GM19463 (cell line): ENCODE measurements at regions not wholly inside any gene's neighbourhood (a gene's known extent, or its start where the extent isn't known, plus 50 kb on each side); places are given as distances from the start of the nearest gene placed in this dataset.
"Not testable (repeated sequence)": the region's sequence is repeated elsewhere in the genome, so short reads cannot be mapped to it uniquely, and the experiment has no call there.

Experiments used
- ATAC-seq: cut with Tn5 transposase; IDR thresholded peaks from one replicate; pipeline ENCODE4 v1.9.1; 2021; ENCODE audit warnings: mild to moderate bottlenecking, moderate library complexity; ENCODE audit not compliant: unreplicated experiment

GRCh38 chr2:90288396-90288795 lies 1596.9 kb downstream of the RPIA start:
- ATAC-seq: not testable (repeated sequence)

DNA sequence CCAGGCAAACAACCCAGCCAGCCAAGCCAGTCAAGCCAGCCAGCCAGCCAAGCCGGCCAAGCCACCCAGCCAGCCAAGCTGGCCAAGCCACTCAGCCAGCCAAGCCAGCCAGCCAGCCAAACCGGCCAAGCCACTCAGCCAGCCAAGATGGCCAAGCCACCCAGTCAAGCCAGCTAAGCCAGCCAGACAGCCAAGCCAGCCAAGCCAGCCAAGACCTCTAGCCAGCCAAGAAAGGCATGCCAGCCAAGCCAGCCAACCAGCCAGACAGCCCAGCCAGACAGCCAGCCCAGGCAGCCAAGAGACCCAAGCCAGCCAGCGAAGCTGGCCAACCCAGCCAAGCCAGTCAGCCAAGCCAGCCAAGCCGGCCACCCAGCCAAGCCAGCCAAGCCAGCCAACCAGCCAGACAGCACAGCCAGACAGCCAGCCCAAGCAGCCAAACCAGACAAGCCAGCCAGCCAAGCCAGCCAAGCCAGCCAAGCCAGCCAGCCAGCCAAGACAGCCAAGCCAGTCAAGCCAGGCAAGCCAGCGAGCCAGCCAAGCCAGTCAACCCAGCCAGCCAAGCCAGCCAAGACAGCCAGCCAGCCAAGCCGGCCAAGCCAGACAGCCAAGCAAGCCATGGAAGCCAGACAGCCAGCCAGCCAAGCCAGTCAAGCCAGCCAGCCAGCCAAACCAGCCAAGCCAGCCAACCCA lies 1598.0 kb downstream of the RPIA start:
- ATAC-seq: not testable (repeated sequence)

DNA sequence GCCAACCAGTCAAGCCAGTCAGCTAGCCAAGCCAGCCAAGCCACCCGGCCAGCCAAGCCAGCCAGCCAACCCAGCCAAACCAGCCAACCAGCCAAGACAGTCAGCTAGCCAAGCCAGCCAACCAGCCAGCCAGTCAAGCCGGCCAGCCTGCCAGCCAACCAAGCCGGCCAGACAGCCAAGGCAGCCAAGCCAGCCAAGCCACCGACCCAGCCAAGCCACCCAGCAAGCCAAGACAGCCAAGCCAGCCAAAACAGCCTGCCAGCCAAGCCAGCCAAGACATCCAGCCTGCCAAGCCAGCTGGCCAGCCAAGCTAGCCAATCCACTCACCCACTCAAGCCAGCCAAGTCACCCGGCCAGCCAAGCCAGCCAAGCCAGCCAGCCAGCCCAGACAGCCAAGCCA lies 1599.2 kb downstream of the RPIA start:
- ATAC-seq: not testable (repeated sequence)

DNA sequence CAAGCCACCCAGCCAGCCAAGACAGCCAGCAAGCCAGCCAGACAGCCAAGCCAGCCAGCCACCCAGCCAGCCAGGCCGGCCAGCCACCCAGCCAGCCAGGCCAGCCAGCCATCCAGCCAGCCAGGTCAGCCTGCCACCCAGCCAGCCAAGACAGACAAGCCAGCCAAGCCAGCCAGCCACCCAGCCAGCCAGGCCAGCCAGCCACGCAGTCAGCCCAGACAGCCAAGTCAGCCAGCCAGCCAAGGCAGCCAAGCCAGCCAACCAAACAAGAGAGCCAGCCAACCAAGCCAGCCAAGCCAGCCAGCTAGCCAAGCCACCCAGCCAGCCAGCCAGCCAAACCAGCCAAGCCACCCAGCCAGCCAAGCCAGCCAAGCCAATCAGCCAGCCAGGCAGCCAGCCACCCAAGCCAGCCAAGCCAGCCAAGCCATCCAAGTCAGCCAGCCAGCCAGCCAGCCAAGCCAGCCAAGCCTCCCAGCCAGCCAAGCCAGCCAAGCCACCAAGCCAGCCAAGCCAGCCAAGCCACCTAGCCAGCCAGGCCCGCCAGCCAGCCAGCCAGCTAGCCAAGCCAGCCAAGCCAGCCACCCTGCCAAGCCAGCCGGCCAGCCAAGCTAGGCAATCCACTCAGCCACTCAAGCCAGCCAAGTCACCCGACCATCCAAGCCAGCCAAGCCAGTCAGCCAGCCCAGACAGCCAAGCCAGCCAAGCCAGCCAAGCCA lies 1599.9 kb downstream of the RPIA start:
- not testable (repeated sequence) for ATAC-seq

DNA sequence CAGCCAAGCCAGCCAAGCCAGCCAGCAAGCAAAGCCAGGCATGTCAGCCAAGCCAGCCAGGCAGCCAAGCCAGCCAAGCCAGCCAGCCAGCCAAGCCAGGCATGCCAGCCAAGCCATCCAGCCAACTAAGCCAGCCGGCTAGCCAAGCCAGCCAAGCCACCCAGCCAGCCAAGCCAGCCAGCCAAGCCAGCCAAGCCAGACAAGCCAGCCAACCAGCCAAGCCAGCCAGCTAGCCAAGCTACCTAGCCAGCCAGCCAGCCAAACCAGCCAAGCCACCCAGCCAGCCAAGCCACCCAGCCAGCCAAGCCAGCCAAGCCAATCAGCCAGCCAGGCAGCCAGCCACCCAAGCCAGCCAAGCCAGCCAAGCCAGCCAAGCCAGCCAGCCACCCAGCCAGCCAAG lies 1600.5 kb downstream of the RPIA start:
- not testable (repeated sequence) for ATAC-seq

DNA sequence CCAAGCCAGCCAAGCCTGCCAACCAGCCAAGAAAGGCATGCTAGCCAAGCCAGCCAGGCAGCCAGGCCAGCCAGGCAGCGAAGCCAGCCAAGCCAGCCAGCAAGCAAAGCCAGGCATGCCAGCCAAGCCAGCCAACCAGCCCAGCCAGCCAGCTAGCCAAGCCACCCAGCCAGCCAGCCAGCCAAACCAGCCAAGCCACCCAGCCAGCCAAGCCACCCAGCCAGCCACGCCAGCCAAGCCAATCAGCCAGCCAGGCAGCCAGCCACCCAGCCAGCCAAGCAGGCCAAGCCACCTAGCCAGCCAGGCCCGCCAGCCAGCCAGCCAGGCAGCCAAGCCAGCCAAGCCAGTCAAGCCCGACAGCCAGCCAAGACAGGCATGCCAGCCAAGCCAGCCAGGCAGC lies 1601.0 kb downstream of the RPIA start:
- not testable (repeated sequence) for ATAC-seq

- ATAC-seq: not testable (repeated sequence)
These were observed 1601.8 kb downstream of the RPIA start for GRCh38 chr2:90293224-90293623.

- not testable (repeated sequence) for ATAC-seq
These were observed 1602.3 kb downstream of the RPIA start for GRCh38 chr2:90293806-90294205.

DNA sequence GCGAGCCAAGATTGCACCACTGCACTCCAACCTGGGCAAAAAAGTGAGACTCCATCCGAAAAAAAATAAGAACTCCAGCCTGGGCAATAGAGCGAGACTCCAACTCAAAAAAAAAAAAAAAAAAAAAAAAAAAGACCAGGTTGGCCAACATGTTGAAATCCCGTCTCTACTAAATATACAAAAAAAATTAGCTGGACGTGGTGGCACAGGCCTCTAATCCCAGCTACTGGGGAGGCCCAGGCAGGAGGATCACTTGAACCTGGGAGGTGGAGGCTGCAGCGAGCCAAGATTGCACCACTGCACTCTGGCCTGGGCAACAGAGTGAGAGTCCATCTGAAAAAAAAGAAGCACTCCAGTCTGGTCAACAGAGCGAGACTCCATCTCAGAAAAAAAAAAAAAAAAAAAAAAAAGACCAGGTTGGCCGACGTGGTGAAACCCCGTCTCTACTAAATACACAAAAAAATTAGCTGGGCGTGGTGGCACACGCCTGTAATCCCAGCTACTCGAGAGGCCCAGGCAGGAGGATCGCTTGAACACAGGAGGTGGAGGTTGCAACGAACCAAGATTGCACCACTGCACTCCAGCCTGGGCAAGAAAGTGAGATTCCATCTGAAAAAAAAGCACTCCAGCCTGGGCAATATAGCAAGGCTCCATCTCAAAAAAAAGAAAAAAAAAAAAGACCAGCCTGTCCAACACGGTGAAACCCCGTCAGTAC lies 1603.7 kb downstream of the RPIA start:
- ATAC-seq: not testable (repeated sequence)

GRCh38 chr2:90296484-90296777 lies 1605.0 kb downstream of the RPIA start:
- not testable (repeated sequence) for ATAC-seq

- ATAC-seq: not testable (repeated sequence)
These were observed 1606.2 kb downstream of the RPIA start for GRCh38 chr2:90297701-90298100.

GRCh38 chr2:90298126-90298755 lies 1606.8 kb downstream of the RPIA start:
- not testable (repeated sequence) for ATAC-seq

DNA sequence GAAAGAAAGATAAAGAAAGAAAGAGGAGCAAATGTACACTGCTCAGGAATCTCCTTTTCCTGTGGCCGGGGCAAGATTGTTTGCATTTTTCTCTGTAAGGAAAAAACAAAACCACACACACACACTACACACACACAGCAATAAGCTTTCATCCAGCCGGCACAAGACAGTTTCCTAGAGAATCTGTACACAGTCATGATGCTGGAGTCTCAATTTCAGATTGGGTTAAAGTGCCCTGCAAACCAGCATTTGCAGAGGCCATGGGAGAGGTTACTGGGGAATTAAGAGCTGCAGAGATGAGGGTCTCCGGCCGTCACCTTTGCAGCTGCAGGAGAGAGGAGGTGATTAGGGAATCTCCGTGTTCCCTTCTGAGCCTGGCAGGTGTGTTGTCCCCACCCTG lies 1607.5 kb downstream of the RPIA start:
- not testable (repeated sequence) for ATAC-seq

DNA sequence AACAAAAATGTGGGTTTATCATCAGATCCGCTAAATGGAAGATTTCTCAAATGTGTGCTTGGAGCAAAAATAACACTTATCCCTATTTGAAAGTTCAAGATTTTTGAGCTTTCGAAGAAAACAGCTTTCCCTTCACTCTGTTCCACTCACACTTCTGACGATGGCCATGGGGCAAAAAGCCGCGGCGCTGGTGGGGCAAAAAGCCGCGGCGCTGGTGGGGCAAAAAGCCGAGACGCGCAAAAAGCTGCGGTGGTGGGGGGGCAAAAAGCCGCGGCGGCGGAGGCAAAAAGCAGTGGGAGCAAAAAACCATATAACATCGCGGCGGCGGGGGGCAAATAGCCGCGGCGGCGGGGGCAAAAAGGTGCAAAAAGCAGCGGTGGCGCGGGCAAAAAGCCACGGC lies 1631.5 kb downstream of the RPIA start:
- not testable (repeated sequence) for ATAC-seq

- not testable (repeated sequence) for ATAC-seq
These were observed 1632.4 kb downstream of the RPIA start for GRCh38 chr2:90323612-90324558.

DNA sequence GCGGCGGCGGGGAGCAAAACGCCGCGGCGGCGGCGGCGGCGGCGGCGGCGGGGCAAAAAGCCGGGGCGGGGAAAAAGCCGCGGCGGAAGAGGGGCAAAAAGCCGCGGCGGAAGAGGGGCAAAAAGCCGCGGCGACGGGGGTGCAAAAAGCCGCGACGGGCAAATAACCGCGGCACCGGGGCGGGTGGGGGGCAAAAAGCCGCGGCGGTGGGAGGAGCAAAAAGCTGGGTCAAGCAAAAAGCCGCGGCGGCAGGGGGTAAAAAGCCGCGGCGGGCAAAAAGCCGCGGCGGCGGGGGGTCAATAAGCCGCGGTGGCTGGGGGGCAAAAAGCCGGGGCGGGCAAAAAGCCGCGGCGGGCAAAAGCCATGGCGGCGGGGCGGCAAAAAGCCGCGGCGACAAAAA lies 1633.2 kb downstream of the RPIA start:
- not testable (repeated sequence) for ATAC-seq

DNA sequence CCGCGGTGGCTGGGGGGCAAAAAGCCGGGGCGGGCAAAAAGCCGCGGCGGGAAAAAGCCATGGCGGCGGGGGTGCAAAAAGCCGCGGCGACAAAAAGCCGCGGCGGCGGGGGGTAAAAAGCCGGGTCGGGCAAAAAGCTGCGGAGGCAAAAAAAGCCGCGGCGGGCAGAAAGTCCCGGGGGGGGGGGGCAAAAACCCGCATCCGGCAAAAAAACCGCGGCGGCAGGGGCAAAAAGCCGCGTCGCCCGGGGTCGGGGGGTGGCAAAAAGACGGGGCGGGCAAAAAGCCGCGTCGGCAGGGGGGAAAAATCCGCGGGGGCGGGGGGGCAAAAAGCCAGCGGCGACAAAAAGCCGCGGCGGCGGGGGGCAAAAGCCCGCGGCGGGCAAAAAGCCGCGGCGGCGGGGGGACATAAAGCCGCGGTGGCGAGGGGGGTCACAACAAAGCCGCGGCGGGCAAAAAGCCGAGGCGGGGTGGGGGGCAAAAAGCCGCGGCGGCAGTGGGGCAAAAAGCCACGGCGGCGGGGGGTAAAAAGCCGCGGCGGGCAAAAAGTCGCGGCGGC lies 1634.4 kb downstream of the RPIA start:
- ATAC-seq: not testable (repeated sequence)

DNA sequence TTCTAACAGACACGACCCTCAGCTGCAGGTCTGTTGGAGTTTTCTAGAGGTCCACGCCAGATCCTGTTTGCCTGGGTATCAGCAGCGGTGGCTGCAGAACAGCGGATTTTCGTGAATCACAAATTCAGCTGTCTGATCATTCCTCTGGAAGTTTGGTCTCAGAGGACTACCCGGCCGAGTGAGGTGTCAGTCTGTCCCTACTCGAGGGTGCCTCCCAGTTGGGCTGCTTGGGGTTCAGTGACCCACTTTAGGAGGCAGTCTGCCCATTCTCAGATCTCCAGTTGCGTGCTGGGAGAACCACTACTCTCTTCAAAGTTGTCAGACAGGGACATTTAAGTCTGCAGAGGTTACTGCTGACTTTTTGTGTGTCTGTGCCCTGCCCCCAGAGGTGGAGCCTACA lies 1664.1 kb downstream of the RPIA start:
- not testable (repeated sequence) for ATAC-seq

DNA sequence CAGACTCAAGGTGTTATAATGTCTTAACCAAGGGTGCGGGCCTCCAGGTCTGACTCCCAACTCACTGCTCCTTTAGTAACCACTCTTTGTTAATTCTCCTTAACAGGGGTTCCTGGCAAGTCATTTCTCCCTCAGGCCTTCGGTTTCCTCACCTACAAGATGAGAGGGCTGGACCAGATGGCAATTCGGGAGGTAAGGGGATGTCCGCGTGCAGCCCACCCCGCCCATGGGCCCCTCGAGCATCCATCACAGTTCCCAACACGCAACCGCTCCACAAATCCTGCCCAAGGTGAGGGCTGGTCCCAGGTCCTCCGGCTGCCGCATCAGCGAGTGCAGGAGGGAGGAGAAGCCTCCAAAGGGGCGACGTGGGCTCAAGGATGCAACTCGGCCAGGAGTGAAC lies 1667.9 kb downstream of the RPIA start:
- ATAC-seq: not testable (repeated sequence)
